PC-9 (cell line): ENCODE measurements at regions not wholly inside any gene's neighbourhood (a gene's known extent, or its start where the extent isn't known, plus 50 kb on each side); places are given as distances from the start of the nearest gene placed in this dataset.

Experiments used
- CTCF ChIP-seq: fragments of 200-600 bp; sonication (generic); conservative IDR thresholded peaks from 2 replicates; pipeline ENCODE4 v1.6.1; 2017; ENCODE audit warnings: mixed run types, antibody characterized with exemption, mild to moderate bottlenecking, moderate library complexity
- EZH2 ChIP-seq: fragments of 200-600 bp; sonication (generic); IDR thresholded peaks from 2 replicates; pipeline ENCODE4 v1.8.0; 2017; ENCODE audit warnings: antibody characterized with exemption, low read depth

DNA sequence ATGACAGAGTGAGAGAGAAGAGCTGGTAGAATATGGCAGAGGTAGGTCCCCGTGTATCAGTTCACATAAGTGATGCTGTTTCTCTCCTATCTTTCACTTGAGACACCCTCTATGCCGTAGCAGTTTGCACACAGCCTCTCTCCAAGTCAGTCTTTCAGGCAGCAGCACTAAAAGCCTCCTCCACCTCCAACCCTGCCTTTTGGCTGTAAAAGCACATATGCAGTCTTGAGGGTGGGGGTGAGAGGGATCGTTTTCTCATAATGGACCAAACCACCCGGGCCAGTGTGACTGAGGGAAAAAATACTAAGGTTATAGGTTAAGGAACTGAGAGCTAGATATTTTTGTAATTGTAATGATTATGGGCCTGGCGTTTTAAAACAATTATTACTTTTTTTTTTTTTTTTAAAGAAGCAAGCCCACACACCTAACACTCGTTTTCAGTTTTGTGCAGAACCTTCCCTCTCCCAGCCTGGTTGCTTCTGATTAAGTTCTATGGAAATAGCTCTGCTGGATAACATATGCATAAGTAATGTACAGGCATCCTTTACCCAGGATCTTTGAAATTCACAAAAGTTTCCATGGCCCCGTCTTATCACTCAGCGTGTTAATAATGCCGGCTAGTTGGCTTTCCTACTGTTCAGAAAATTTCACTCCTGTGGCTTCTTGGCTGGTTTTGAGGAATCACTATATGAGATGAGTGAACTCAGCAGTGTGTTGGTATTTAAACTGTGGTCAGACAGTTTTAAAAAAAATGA, 112.2 kb upstream of the MEIS1 start:
- TF ChIP-seq CTCF (no peak), EZH2 (no peak)
